ENCODE measurements at regions not wholly inside any gene's neighbourhood (a gene's known extent, or its start where the extent isn't known, plus 50 kb on each side); places are given as distances from the start of the nearest gene placed in this dataset.
"Not testable (repeated sequence)": the region's sequence is repeated elsewhere in the genome, so short reads cannot be mapped to it uniquely, and the experiment has no call there.

GRCh38 chr13:33676045-33676989, 141.6 kb upstream of the RFC3 start:
- peak; percentile 79 for DNase-seq

DNA sequence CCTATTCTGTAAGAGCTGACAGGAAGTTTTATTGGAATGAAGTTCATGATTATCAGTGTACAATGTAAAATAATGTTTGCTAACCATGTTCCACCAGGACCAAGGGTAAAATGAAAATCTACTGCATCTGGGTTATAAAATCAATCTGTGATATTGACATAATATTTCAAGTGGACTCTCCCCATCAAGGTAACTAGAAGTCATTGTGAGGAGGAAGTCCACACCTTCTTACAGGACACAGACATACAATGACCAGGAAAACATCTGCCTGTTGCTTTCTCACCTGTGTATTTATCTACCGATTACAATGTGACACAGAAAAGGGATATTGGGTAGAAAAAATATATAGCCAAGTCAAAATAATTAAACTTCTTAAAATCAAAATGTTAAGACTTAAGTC, 140.7 kb upstream of the RFC3 start:
- peak; percentile 29 for DNase-seq

DNA sequence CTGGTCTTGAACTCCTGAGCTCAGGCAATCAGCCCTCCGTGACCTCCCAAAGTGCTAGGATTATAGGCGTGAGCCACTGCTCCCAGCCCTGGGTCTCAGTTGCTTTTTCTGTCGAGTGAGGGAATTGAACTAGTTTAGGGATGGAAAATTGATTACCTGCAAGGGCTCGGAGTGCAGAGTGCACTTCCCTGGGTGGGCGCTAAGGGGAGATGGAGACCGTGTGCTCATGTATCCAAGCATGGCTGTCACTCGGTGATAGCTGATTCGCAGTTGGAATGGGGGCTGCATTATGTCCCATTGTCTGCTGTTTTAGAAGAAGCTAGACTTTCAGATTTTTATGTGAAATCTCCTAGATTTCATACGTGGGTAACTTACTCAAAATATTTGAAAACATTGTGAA, 139.9 kb upstream of the RFC3 start:
- DNase-seq, result peak; percentile 7

GRCh38 chr13:33678906-33679657, 138.9 kb upstream of the RFC3 start:
- DNase-seq, result peak; percentile 64

DNA sequence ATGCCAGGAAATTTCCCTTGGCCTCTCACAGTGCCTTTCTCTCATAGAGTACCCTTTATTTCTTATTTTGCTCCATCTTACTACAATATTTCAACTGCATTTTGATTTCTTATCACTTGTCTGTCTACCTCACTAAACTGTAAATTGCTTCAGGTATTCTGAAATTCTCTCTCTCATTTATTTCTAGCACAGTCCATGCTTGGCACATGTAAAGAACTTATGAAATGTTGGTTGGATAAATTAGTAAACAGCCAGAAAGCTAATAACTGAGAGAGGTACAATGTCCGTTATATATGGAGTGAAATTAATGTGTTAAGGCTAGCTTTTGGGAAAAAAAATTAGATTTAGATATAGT, 138.3 kb upstream of the RFC3 start:
- no peak for DNase-seq

GRCh38 chr13:33682020-33682564, 135.9 kb upstream of the RFC3 start:
- DNase-seq, result no peak

GRCh38 chr13:33682646-33683045, 135.3 kb upstream of the RFC3 start:
- not testable (repeated sequence) for DNase-seq

DNA sequence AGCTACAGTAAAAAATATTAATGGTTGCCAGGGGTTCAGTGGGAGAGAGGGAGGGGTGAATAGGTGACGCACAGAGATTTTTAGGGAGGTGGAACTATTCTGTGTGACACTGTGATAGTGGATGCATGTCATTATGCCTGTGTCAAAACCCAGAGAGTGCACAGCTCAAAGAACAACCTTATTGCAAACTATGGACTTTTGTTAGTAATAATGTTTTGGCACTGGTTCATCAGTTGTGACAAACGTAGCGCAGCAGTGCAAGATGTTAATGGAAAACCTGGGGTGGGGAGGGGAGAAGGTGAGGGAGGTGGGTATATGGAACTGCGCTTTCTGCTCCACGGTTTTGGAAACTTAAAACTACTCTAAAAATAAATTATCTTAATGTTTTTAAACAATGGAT, 134.6 kb upstream of the RFC3 start:
- DNase-seq, result no peak

DNA sequence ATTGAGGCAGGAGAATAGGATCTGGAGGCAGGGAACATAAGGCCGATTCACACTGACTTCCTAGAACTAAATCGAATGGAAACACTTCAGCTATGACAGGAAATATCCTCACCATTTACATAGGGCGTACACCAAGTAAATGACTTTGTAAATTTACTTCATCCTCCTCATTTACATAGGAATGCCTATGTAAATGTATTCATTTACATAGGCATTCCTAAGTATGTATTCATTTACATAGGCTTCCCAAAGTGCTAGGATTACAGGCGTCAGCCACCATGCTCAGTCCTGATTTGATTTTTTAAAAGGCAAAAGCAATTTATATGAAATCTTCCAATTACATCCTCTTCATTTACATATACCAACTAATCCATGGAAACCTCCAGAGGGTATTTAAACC, 133.1 kb upstream of the RFC3 start:
- DNase-seq, result no peak

DNA sequence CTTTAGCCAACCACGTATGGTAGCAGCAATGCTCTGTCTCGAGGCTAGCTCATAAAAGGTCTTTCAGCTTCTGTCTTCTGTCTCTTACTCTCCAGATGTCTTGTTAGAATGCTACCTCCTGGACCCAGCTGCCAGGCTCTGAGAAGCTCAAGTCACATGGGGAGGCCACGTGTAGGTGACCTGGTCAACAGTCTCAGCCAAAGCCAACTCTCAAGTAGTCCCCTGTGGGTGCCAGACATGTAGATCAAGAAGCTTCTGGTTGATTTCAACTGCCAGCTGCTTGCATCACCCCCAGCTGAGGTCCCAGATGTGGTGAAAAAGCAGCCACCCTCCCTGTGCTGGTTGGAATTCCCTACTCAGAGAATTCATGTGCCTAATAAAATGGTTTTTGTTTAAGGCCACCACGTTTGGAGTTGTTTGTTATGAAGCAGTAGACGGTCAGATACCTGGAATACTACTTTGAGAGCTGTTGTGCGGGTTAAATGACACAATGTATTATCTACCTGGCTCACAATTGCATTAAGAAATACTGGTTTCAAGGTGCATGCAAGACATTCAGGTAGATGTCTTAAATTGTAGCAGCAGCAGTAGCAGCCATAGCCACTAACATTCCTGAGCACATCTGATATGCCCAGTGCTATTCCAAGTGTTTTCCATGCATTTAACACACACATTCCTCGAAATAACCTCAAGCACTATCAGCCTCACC, 131.0 kb upstream of the RFC3 start:
- DNase-seq, result no peak

DNA sequence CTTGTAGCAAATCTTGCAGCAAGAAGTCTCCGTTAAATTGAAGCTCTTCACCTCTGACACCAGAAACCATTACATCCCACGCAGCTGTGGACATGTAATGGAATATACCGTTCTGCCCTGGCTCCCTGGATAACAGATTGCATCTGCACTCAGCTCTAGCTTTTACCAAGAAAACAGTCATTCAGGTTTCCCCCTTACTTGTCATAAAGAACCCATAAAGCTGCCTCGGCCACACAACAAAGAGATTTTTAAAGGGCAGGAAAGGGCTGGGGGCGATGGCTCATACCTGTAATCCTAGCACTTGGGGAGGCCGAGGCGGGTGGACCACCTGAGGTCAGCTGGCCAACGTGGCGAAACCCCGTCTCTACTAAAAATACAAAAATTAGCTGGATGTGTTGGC, 127.6 kb upstream of the RFC3 start:
- no peak for DNase-seq

GRCh38 chr13:33691980-33692379, 126.0 kb upstream of the RFC3 start:
- no peak for DNase-seq

- DNase-seq, result no peak
Observed at GRCh38 chr13:33692531-33692930, 125.4 kb upstream of the RFC3 start.

DNA sequence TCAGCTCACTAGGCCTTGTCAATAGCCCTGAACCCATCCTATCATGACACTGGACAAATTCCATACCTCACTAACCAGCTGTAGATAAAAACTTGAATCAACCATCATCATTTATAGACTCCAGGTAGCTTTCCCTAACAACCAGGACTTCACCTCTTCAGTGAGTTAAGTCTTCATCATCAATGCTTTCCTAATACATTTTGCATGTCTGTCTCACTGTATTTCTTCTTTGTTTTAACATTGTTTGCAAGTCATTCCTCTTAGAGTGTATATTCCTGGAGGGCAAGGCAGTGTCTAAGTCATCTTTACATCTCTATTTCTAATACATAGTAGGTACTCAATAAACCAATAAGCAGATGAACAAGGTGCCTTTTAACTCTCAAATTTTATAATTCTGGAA, 123.4 kb upstream of the RFC3 start:
- DNase-seq, result no peak

DNA sequence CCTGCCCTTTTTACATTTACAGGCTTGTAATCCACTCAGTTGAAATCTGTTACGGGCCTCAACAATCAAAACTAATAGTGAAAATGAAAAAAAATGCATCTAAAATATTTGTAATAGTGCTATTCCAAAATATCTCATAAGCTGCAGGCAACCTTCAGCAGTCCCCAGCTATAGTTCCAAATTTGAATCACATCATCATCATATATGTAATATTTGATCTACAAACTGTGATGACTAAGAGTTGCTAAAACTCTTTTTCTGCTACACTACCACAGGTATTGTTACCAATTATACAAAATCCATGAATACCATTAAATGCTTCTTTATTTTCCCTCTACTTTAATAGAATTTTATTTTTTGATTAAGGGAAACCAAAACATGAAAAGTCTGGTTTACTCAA, 121.4 kb upstream of the RFC3 start:
- no peak for DNase-seq

DNA sequence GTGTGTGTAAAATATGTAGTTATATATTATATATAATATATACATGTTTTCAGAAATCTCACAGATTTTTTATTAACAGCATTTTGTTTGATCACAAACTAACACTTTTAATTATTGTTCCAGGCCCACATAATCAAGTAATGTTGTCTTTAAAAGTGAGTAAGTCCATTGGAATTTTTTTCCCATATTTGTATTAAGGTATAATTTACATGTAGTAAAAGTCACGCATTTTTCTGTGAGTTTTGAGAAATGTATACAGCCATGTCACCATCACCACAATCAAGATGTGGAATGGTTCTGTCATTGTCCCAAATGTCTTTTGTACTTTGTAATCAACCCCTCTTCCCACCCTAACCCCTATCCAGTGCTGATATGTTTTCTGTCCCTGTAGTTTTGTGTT, 120.0 kb upstream of the RFC3 start:
- no peak for DNase-seq

- no peak for DNase-seq
Observed at GRCh38 chr13:33707449-33707848, 110.5 kb upstream of the RFC3 start.

GRCh38 chr13:33710924-33711323, 107.0 kb upstream of the RFC3 start:
- DNase-seq, result no peak

DNA sequence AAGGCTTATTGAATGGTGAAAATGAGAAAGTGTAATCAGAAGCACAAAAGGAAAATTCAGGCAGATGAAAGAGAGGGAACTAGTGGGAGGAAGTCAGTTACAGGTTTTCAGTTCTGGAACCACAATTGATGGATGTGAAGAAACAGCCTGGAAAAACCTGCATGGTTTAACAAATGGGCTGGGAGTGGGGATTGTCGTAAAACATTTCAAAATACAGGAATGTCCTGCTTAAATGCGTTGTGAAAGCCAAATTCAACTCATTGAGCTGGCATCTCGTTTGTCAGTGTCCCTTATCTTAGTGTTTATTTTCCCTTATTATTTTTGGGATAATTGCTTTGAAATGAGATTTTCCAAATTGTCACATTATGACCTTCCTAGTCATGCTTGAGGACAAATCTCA, 106.5 kb upstream of the RFC3 start:
- DNase-seq, result no peak

DNA sequence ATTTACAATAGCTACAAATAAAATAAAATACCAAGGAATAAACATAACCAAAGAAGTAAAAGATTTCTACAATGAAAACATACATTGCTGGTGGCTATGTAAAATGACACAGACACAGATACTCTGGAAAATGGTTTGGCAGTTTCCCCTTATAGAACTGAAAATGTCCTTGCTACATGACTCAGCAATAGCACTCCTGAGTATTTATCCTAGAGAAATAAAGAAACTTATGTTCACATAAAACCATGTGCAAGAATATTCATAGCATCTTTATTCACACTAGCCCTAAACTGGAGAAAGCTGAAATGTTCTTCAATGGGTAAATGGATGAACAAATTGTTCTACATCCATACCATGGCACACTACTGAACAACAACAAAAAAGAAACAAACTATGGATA, 100.2 kb upstream of the RFC3 start:
- no peak for DNase-seq

DNA sequence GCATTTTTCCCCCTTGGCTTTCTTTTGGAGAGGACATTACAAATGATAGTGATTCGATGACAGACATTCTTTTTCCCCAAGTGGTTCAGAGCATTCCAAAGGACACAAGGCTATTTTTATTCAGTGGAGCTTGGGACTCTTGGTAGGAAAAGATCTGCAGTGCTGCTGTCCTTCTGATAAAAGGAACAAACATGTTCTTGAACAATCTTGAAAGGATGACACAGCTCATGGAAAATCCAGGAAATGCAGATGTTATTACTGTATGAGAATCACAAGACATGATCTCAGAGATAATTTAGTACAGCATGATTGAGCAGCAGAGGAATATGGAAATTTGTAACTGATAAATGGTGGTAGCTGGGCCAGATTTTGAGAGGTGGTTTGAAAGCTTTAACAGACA, 96.2 kb upstream of the RFC3 start:
- no peak for DNase-seq

DNA sequence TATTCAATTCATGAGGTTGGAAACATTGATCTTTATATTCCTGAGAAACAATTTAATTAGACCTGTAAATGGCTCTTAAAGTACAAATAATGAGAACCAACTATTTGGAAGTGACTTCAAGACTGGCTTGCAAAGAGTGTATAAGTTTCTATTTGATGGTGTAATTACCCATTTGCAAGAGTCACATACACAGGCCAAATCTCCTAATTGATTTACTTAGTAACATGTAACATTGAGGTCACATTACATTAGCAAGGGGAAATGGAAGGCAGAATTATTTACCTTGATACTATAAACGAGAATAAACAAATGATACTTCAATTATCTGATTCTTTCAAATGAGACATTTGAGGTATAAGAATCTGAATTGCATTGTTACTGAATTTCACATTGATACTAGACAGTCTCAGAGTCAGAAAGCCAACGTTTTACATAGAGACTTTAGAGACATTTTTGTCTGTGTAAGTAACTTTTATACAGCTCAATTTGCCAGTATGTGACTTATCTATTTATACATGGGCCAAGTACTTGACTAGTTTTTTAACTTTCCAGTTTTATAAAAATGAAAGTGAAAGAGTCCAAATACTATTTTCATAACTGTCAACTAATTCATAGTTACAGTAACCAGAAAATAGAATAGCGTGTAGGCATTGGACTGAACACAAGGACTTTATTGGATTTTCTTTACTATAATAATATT, 95.6 kb upstream of the RFC3 start:
- DNase-seq, result no peak

DNA sequence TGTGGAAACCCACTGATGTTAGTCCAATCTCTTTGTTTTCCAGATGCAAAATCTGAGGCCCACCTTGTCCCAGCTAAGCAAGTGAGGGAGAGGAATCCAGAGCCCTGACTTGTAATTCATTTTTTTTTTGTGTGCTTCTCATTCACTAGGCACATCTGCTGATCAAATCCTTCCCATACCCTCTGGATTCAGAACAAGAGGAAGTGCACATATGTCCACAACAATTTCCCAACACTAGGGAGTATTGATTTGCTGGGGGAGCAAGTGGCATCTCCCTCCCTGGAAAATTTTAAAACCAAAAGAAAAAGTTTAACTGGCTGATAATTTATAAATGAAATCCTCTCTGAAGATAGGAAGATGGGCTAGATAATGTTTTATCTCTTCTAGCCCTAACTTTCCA, 94.6 kb upstream of the RFC3 start:
- no peak for DNase-seq
